IPS-20b (cell line): ENCODE measurements at regions not wholly inside any gene's neighbourhood (a gene's known extent, or its start where the extent isn't known, plus 50 kb on each side); places are given as distances from the start of the nearest gene placed in this dataset.

Experiments
- H3K27ac ChIP-seq: one replicate; pipeline ENCODE4 v1.5.1; 2013; ENCODE audit warnings: low read length
- H3K27me3 ChIP-seq: 2 replicates; pipeline ENCODE4 v1.6.1; 2013; ENCODE audit warnings: mild to moderate bottlenecking, low read length, inconsistent platforms; ENCODE audit not compliant: insufficient read depth
- H3K36me3 ChIP-seq: 2 replicates; pipeline ENCODE4 v1.6.1; 2013; ENCODE audit warnings: low read depth, mild to moderate bottlenecking, inconsistent platforms, low read length, moderate library complexity; ENCODE audit not compliant: insufficient read depth
- H3K4me1 ChIP-seq: 2 replicates; pipeline ENCODE4 v1.6.1; 2013; ENCODE audit warnings: mild to moderate bottlenecking, control low read depth, inconsistent platforms, low read length, moderate library complexity; ENCODE audit not compliant: insufficient read depth
- H3K4me3 ChIP-seq: 2 replicates; pipeline ENCODE4 v1.5.1; 2013; ENCODE audit warnings: mild to moderate bottlenecking, low read length, inconsistent platforms
- H3K9ac ChIP-seq: 2 replicates; pipeline ENCODE4 v1.6.1; 2013; ENCODE audit warnings: low read depth, mild to moderate bottlenecking, inconsistent platforms, low read length, moderate library complexity
- H3K9me3 ChIP-seq: 2 replicates; pipeline ENCODE4 v1.6.1; 2013; ENCODE audit warnings: mild to moderate bottlenecking, low read depth, low read length, inconsistent platforms; ENCODE audit not compliant: insufficient read depth

DNA sequence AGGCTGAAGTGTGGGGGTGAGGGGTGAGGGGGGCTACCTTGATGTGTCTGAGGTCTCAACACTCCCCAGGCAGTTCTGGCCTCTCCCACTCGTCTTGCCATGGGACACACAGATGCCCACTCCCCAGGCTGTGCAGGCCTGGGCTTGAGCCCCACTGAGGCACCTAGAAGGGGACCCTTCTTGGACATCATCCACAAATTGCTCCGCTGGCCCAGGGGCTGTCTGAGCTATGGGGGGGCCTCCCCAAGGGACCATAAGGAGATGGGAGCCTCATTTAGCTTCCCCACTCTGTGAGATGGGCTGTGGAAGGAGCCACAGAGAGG is 155.5 kb upstream of the MLN start:
- Histone ChIP-seq H3K9me3 (no peaks in the 10 kb centered on the region), H3K27me3 (peaks cover 4% of the 10 kb centered on the region; the same call in 1 of the 2 replicates), H3K4me3 (no peak overlapping the region), H3K9ac (no peak overlapping the region), H3K27ac (no peak overlapping the region), H3K4me1 (peaks cover 7% of the 10 kb centered on the region; the same call in 1 of the 2 replicates), H3K36me3 (no peaks in the 10 kb centered on the region)

DNA sequence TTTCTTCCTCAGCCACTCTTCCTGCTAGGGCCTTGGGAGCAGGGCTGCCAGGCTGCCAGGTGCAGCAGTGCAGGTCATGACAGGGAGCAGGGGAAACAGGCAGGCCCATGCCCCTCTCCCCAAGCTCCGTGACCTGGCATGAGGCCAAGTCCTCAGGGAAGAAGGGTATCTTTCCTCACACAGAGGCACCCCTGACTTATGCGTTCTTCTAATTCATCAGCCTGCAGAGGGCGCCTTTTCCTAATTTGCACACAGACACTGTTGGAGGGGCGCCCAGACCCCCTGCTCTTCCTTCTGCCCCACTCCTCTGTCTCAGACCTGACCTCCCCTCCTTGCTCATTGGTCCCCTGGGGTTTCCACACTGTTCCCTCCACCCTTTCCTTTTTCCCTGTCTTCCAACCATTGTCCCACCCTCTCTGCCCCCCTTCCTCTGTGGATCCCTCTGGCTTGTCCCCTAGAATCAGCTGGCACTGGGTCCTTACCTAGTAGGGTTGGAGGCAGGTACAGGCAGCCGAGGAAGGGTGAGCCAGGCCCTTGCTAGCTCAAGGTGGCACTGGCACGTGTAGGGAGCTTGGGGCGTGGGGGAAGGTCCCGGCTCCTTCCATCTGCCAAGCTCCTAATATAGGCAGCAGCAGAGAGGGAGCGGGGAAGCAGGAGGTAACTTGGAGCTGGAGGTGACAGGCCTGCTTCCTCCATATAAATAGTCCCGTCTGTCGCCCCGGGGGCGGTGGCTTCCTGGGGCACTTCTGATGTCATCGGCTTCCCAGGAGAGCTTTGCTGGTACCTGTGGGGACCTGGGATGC is 154.9 kb upstream of the MLN start:
- no peaks in the 10 kb centered on the region for H3K9me3 ChIP-seq
- no peaks in the 10 kb centered on the region for H3K36me3 ChIP-seq
- no peak overlapping the region for H3K9ac ChIP-seq
- no peak overlapping the region for H3K27ac ChIP-seq
- peaks cover 4% of the 10 kb centered on the region; the same call in 1 of the 2 replicates for H3K27me3 ChIP-seq
- H3K4me1 ChIP-seq, result peaks cover 7% of the 10 kb centered on the region; the same call in 1 of the 2 replicates
- no peak overlapping the region for H3K4me3 ChIP-seq

DNA sequence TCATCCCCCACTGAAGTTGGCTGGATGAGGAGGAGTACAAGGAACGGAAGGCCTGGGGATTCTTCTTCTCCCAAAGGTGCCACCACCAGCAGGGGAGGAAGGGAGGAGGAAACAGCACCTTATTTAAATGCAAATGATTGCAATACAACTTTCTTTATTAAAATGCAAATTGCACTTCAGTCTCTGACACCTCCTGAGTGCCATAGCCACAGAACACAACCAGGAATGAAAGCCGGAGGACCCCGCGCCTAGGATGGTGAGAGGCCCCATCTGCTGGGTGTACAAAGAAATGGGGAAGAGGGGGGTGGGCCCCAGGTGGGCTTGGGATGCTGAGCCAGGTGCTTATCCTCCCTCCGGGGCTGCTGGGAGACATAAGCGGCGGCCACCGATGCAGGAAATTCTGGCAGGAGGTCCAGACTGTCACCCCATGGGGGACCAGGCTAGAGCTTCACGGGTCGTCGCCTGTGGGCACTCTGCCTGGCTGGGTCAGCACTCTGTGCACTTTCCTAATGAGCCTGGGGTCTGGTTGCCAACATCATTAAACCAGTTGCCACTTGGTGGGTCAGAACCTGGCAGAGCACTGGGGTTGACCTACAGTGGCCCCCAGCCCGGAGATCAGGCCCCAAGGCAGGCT is 154.2 kb upstream of the MLN start:
- H3K36me3 ChIP-seq, result no peaks in the 10 kb centered on the region
- H3K4me1 ChIP-seq, result peaks cover 7% of the 10 kb centered on the region; the same call in 1 of the 2 replicates
- H3K4me3 ChIP-seq, result no peak overlapping the region
- no peak overlapping the region for H3K9ac ChIP-seq
- H3K9me3 ChIP-seq, result no peaks in the 10 kb centered on the region
- peaks cover 4% of the 10 kb centered on the region; the same call in 1 of the 2 replicates for H3K27me3 ChIP-seq
- no peak overlapping the region for H3K27ac ChIP-seq

DNA sequence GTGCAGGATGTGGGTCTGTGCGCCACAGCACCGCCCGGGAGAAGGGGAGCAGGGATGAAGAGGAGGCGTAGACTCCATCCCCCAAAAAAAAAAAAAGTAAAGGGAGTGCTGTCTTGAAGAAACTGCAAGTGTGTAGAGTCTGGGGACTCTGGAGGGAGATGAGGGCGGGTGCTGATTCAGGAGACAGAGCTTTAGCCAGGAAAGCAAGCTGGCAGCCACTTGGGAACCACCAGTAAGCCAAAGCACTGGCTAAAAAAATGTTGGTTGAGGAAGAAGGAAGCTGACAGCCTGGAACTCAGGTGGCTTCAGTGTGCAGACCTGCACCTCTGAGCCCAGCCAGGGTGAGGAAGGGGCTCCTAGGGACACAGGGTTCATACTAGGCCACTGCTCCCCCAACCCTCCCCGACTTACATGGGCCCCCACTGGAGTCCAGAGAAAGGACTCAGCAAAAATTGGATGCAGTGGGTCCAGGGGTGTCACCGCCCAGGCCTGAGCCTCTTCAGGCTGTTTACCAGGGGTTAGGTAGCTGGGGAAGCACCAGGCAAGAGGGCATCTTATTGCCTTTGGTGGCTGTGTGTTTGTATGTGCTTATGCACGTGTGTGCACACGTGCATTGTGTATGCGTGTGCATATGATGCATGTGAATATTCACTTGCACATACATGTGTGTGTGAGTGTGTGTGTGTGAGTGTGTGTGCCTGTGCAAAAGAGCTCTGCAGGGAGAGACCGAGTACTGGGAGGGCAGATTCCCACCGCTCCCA is 153.5 kb upstream of the MLN start:
- Histone ChIP-seq H3K9ac (no peak overlapping the region), H3K36me3 (no peaks in the 10 kb centered on the region), H3K4me1 (peaks cover 7% of the 10 kb centered on the region; the same call in 1 of the 2 replicates), H3K9me3 (no peaks in the 10 kb centered on the region), H3K27ac (no peak overlapping the region), H3K27me3 (peaks cover 4% of the 10 kb centered on the region; the same call in 1 of the 2 replicates), H3K4me3 (no peak overlapping the region)

DNA sequence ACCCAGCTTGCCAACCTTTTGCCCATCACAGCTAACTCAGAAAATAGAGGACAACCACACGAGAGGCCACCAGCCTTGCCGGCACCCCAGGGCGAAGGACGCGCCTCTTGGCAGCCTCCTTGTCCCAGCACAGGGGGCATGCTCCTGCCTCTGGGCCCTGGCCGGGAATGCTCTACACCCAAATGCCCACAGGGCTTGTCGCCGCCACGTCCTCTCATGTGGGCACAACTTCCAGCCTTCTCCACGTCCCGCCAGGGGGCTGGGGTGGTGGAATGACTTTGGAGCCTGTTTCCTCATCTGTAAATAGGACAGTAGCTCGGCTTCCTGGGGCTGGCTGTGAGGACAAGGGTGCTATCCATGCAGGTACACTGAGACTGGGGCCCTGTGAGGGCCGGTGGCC is 152.4 kb upstream of the MLN start:
- Histone ChIP-seq H3K27ac (no peak overlapping the region), H3K4me1 (peaks cover 7% of the 10 kb centered on the region; the same call in 1 of the 2 replicates), H3K27me3 (peaks cover 9% of the 10 kb centered on the region; the same call in 1 of the 2 replicates), H3K9me3 (no peaks in the 10 kb centered on the region), H3K4me3 (no peak overlapping the region), H3K9ac (no peak overlapping the region), H3K36me3 (no peaks in the 10 kb centered on the region)

DNA sequence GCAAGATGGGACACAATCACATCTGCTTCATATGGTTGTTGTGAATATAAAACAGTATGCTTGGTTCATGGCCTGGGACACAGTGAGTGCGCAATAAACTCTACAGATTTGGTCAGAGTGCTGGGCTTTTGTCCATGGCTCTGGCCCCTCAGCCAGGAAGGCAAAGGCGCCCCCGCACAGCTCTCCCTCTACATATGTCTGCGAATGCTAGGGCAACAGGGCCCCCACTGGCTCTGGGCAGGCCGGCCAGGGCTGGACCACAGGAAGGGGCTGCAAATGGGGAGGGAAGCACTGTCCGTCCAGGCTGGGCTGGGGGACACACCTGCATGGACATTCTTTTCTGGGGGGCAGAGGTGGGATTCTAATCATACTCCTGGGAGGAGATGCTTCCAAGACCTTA is 151.8 kb upstream of the MLN start:
- Histone ChIP-seq H3K9ac (no peak overlapping the region), H3K27ac (no peak overlapping the region), H3K9me3 (no peaks in the 10 kb centered on the region), H3K4me1 (peaks cover 11% of the 10 kb centered on the region; the same call in 1 of the 2 replicates), H3K36me3 (no peaks in the 10 kb centered on the region), H3K4me3 (no peak overlapping the region), H3K27me3 (peaks cover 9% of the 10 kb centered on the region; the same call in 1 of the 2 replicates)

DNA sequence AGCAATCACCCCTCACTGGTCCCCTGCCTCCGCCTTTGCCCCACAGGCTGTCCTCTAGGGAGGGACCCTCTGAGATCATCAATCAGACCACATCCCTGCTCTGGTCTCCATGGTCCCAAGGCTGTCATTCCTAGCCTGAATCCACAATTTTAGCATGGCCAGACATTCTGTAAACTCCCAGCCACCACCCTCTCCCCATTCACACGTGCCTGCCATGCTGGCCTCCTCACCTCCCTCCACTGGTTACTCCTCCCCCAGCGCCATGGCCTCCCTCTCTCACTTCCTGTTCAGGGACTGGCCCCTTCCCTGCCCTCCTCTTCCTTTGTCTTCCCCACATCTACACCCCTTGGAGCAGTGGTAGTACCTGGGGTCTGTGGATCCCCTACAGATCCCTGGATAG is 150.7 kb upstream of the MLN start:
- H3K4me3 ChIP-seq, result no peak overlapping the region
- peaks cover 11% of the 10 kb centered on the region; the same call in 1 of the 2 replicates for H3K4me1 ChIP-seq
- H3K9me3 ChIP-seq, result no peaks in the 10 kb centered on the region
- H3K36me3 ChIP-seq, result no peaks in the 10 kb centered on the region
- H3K27me3 ChIP-seq, result peaks cover 9% of the 10 kb centered on the region; the same call in 1 of the 2 replicates
- H3K27ac ChIP-seq, result no peak overlapping the region
- no peak overlapping the region for H3K9ac ChIP-seq

DNA sequence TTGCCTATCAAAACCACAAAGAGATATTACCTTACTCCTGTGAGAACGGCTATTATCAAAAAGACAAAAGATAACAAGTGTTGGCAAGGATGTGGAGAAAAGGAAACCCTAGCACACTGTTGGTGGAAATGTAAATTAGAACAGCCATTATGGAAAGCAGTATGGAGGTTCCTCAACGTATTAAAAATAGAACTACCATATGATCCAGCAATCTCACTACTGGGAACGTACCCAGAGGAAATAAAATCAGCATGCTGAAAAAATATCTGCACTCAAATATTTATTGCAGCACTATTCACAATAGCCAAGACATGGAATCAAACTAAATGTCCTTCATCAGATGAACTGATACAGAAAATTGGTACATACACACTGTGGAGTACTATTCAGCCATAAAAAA is 149.4 kb upstream of the MLN start:
- no peak overlapping the region for H3K4me3 ChIP-seq
- no peak overlapping the region for H3K9ac ChIP-seq
- H3K27me3 ChIP-seq, result peaks cover 9% of the 10 kb centered on the region; the same call in 1 of the 2 replicates
- H3K36me3 ChIP-seq, result no peaks in the 10 kb centered on the region
- no peaks in the 10 kb centered on the region for H3K9me3 ChIP-seq
- H3K4me1 ChIP-seq, result peaks cover 8% of the 10 kb centered on the region; the same call in 1 of the 2 replicates
- H3K27ac ChIP-seq, result no peak overlapping the region

DNA sequence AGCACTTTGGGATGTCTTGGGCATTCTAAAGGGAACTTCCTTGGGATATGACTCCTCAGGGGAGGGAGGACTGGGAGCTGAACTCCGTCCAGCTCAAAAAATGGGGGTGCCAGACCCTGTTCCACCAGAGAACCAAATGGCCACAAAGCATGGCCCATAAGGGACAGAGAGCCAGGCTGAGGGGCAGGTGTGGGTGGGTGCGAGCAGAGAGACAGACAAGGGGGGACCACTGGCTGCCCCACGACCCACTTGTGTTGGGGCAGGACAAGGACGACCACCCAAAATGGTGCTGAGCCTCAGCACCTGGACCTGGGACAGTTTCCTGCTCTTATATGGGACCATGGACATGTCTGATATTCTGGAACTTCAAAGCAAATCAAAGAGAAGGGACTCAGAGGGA is 148.2 kb upstream of the MLN start:
- Histone ChIP-seq H3K27me3 (peaks cover 9% of the 10 kb centered on the region; the same call in 1 of the 2 replicates), H3K9ac (no peak overlapping the region), H3K36me3 (no peaks in the 10 kb centered on the region), H3K9me3 (no peaks in the 10 kb centered on the region), H3K4me3 (no peak overlapping the region), H3K27ac (no peak overlapping the region), H3K4me1 (peaks cover 4% of the 10 kb centered on the region; the same call in 1 of the 2 replicates)

DNA sequence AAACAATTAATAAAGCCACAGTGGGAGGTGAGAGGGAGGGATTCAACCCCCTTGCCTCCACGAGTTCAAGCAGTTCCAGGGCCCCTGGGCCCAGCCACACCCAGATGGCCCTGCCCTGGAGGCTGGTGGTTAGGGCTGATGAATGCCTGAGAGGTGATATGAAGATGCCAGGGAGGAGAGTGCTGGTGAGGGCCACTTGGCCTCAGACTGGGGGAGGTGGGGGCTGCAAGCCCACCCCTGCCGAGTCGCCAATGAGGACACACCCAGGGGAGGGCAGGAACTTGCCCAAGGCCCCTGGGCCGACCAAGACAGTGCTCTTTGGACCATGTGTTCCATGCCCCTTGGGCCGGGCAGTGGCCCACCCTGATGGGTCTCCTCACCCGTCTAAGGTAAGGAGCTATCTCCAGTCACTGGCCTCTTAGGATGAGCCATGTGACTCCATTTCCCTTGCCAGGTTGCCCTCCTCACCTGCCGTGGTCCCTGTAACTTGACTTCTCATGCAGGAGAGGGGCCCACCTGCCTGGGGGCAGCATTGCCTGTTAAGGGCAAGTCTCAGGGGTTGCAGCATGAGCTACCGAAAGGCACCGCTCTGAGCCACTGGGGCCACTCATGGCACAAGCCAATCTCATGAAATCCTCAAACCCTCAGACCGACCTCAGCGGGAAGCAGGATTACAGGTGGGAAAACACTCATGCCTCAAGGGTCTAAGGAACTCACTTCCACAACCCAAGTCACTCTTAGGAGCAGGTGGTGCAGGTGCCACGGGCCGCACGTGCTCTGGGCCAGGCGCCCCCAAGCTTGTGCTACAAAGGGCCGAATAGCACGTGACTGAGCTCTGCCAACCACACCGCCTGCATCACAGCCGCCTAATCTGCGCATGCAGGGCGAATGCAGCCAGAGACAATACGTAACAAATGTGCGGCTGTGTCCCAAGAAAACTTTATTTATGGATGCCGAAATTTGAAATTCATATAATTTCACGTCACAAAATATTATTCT is 147.4 kb upstream of the MLN start:
- H3K9ac ChIP-seq, result no peak overlapping the region
- no peak overlapping the region for H3K4me3 ChIP-seq
- H3K27me3 ChIP-seq, result peaks cover 9% of the 10 kb centered on the region; the same call in 1 of the 2 replicates
- H3K9me3 ChIP-seq, result no peaks in the 10 kb centered on the region
- peaks cover 4% of the 10 kb centered on the region; the same call in 1 of the 2 replicates for H3K4me1 ChIP-seq
- no peak overlapping the region for H3K27ac ChIP-seq
- no peaks in the 10 kb centered on the region for H3K36me3 ChIP-seq
